Fibroblast of peridontal ligament (primary cell): ENCODE measurements at regions not wholly inside any gene's neighbourhood (a gene's known extent, or its start where the extent isn't known, plus 50 kb on each side); places are given as distances from the start of the nearest gene placed in this dataset.

Experiments
- DNase-seq: peaks from one replicate; pipeline ENCODE4 v3.0.0-alpha.2; 2010; ENCODE audit errors: extremely low read depth

- DNase-seq: peak; percentile 79
These were observed 99.2 kb downstream of the ARRDC3 start for GRCh38 chr5:91283899-91284298.

- DNase-seq: no peak
These were observed 99.8 kb downstream of the ARRDC3 start for GRCh38 chr5:91283326-91283725.

- DNase-seq: no peak
These were observed 100.9 kb downstream of the ARRDC3 start for GRCh38 chr5:91282210-91282609.

- peak; percentile 85 for DNase-seq
These were observed 101.7 kb downstream of the ARRDC3 start for GRCh38 chr5:91281401-91281800.

DNA sequence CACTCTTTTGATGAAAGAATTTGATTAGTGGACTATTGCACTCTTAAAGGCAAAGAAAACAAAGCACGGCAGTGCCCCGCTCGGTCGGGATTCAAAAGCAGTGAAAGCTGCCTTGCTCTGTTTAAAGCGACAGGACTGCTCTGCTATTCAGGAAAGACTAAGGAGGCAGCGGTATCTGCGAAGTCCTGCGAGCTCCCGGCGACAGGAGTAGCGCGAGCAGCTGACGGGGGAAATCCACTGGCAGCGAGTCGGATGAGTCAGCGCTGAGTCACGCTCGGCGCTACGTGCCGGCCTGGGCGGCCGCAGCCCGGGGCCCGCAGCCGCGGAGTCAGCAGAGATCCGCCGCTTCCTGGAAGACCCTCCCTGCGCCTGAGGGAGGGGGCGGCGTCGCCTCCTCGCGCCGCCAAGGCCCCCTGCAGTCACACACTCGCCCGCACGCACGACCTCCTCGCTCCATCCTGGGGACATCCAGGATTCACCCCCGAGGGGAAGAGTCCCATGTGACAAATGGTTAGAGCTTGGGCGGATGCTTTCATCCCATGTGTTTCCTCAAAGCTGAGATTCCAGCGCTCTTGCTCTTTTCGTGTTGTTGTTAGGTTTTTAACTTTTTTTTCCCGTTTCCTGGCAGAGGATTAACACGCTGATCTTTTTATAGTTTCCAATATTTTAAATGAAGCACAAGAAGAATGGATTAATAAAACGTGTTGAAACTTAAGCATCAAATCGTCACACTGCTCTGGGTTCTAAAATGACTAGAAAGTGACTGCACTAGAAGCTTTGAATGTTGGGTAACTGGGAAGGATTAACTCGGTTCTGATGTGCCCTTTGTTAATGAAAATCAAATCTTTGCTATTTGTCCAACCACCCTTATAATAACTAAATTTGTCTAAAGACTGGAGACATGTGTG is 102.5 kb downstream of the ARRDC3 start:
- peak; percentile 97 for DNase-seq

DNA sequence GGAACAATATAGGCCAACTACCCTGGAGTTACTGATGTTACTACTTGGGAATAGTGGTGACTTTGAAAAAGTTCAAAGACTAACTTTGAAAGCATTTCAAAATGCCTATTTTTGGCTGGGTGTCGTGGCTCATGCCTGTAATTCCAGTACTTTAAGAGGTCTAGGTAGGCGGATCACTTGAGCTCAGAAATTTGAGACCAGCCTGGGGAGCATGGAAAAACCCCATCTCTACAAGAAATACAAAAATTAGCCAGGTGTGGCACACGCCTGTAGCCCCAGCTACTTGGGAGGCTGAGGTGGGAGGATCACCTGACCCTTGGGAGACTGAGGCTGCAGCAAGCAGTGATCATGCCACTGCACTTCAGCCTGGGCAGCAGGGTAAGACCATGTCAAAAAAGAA is 105.3 kb downstream of the ARRDC3 start:
- no peak for DNase-seq

DNA sequence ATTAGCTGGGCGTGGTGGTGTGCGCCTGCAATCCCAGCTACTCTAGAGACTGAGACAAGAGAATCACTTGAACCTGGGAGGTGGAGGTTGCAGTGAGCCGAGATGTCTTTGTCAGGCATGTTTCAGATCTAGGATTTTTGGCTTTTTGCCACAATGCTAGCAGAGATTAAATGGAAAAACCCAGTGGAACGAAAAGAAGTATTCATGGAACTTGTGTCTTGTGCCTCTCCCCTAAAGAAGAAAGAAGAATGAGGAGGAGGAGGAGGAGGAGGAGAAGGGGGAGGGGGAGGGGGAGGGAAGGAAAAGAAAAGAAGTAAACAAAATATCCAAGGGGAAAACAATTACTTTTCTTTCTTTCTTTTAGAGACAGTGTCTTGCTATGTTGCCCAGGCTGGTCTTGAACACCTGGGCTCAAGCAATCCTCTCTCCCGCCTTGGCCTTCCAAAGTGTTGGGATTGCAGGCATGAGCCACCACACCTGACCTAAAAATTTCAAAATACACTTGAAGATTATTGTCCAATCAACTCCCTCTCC is 106.0 kb downstream of the ARRDC3 start:
- DNase-seq: no peak

DNA sequence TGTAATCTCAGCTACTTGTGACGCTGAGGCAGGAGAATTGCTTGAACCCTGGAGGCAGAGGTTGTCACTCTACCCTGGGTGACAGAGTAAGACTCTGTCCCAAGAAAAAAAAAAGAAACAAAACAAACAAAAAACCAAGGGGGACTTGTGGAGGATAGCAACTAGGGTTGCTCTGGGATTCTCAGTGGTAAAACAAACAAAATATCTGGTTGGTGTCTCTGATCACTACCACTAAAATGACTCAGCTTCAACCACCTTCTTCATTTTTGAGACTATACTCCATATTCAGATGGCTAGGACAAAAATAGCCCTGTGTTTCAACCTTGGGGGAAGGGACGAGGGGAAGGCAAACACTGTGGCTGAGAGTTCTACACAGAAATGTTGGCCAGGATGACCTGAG is 110.3 kb downstream of the ARRDC3 start:
- peak; percentile 44 for DNase-seq

DNA sequence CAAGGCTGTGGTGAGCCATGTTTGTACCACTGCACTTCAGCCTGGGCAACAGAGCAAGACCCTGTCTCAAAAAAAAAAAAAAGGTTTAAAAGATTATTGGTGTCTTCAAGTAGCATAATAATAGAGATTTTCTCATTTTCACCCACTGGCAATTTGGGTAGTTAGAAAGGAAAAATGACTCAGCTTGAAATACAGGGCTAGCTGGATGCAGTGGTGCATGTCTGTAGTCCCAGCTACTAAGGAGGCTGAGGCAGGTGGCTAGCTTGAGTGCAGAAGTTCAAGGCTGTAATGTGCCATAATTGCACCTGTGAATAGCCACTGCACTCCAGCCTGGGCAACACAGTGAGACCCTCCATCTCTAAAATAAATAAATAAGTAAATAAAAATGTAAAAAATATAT is 111.1 kb downstream of the ARRDC3 start:
- DNase-seq: no peak

- DNase-seq: no peak
These were observed 113.9 kb downstream of the ARRDC3 start for GRCh38 chr5:91269198-91269597.

- peak; percentile 65 for DNase-seq
These were observed 116.9 kb downstream of the ARRDC3 start for GRCh38 chr5:91266184-91266705.

DNA sequence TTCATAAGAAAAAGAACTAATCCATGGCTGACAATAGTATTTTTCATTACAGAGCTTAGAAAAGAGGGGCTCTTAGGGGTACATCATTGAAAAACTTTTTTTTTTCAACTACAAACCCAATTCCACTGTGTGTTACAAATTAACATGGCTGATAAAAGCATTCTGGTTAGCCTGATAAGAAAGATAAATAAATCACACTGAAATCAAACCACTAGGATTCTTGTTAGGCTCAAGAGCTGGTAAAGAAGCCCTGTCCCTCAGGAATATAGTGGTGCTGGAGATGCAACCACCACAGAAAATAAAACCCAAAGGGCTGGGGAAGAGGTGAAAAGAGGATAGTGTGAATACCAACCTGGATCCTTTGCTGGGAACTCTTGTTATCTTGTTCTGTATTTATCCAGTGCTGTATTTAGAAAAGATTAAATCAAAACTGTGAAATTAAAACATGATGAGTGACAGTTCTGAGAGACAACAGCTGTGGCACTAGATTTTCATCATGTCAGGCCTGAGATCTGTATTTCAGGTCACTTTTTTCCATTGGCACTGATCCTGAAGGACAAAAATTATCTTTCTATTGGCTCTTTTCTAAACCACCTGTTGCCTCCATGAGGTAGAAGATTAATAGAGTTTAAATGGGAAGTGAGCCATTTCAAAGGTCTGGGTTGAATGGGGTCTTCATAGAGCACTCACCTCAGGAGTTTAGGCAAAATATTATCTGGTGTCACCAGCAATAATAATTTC is 118.6 kb downstream of the ARRDC3 start:
- no peak for DNase-seq

DNA sequence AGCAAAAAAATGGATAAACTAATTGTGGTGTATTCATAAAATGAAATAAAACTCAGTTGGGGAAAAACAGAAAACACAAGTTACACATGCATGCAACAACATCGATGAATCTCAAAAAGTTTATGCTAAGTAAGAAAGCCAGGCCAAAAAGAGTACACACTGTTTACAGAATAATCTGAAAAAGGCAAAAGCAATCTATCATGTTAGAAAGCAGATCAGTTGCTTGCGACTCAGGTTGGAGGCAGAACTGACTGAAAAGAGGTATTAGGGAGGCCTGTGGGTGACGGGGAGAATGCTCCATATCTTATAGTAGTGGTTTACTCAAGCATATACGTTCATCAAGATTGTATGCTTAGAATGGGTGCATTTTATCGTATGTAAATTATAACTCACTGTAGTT is 119.2 kb downstream of the ARRDC3 start:
- no peak for DNase-seq

DNA sequence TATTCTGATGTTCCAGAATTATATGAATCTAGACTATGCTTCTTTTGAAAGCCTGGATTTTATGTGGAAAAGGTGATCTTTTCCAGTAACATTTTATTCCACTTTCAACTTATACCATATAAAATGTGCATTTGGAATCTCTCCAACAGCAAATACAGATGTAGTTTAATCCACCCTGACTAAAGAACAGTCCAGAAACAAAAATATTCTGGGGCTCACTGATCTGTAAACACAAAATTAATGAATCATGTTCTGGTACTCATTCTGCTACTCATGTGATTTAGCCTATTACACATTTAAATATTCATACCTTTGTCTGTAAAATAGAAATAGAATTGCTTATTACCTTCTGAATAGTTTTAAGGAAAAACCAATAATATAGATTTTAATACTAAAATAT is 125.8 kb downstream of the ARRDC3 start:
- peak; percentile 41 for DNase-seq

DNA sequence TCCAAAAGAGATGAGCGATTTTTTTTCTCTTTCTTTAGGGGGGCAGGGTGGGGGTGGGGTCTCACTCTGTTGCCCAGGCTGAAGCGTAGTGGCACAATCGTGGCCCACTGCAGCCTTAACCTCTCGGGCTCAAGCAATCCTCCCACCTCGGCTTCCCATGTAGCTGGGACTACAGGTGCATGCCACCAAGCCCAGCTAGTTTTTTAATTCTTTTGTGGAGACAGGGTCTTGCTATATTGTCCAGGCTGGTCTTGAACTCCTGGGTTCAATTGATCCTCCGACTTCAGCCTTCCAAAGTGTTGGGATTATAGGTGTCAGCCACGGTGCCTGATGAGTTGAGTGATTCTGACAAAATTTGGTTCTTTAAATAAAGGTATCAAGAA is 127.0 kb downstream of the ARRDC3 start:
- DNase-seq: no peak

DNA sequence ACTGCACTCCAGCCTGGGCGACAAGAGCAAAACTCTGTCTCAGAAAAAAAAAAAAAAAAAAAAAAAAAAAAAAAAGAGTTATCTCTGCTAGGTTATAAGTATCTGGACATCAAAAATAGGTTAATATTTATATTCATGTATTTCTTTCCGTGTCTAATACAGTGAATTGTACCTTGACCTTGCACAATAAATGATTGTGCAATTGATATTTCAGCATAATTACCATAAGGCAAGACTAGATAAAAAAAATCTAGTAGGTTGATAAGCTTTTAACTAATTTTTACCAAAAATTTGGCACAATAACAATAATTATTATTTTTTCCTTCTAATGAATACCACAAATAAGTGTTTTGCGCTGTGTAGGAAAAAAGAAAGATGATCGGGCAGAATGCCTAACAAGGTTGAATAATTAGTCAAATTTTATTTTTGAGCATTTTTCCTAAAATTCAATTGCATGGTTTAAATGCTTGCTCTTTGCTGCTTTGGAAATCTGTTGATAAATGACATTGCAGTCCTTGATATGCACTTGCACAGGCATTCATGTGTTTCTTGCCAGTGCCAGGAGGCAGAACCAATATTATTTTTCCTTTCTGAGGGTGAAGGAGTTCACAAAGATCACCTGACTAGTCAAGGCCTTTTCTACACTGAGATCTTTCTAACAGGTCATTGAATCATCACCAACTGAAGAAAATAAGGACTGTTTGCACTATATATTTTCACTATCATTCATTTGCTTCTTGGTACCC is 127.5 kb downstream of the ARRDC3 start:
- DNase-seq: no peak

DNA sequence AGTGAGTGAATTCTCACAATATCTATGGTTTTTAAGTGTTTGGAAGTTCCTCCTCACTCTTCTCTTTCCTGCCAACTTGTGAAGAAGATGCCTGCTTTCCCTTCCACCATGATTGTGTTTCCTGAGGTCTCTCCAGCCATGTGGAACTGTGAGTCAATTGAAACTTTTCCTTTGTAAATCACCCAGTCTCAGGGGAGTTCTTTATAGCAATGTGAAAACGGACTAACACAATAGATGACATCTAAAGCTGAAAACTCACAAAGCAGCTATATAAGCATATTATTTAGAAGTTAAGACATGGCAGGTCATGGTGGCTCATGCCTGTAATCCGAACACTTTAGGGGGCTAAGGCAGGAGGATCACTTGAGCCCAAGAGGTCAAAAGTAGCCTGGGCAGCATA is 130.2 kb downstream of the ARRDC3 start:
- DNase-seq: no peak

GRCh38 chr5:91245871-91246270 is 137.2 kb downstream of the ARRDC3 start:
- peak; percentile 57 for DNase-seq

DNA sequence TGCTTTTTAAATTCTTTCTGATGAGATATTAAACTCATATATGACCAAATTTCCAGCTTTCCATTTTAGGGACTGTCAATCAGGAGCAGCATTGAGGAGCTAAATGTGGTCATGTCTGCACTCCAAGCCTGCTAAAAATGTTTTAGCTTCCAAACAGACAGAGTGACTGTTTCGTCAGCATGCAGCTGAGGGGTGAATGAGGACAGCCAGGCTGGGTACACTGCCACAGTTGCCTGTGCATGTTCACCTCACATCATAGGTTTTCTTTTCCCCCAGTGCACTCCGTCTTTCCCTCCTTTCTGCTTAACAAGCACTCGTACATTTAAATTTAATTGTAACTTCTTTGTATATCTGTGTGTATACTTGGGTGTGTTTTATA is 138.1 kb downstream of the ARRDC3 start:
- DNase-seq: no peak

GRCh38 chr5:91244380-91245073 is 138.6 kb downstream of the ARRDC3 start:
- DNase-seq: no peak

DNA sequence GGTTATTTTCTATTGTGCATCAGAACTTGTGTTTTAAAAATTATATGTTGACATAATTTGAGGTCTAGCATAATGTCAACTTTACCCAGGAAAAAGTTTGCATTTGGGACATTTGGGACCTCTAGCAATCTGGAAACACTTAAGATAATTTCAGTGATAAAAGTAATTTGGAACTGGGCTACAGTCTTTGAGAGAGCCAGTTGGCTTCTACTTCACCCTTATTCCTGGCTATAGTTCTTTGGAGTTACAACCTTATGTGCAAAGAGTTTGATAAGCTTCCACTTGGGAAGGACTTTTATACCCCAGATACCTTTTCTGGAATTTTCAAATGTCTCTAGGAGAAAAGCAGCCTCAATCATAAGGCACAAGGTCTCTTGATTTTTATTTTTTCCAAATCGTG is 139.3 kb downstream of the ARRDC3 start:
- DNase-seq: no peak
